Coronary artery (tissue), 2 donors: ENCODE measurements at regions not wholly inside any gene's neighbourhood (a gene's known extent, or its start where the extent isn't known, plus 50 kb on each side); places are given as distances from the start of the nearest gene placed in this dataset.

Source experiments
- DNase-seq: peaks from one replicate; pipeline ENCODE4 v3.0.0-alpha.2; 2017; ENCODE audit warnings: low spot score
- H3K27ac ChIP-seq, 2 donors: fragments of 200-600 bp; sonication (generic); one replicate each; pipeline ENCODE4 v1.5.1; 2016 to 2019
- H3K4me3 ChIP-seq: fragments of 200-600 bp; sonication (generic); 2 replicates; pipeline ENCODE4 v1.5.1; 2016; ENCODE audit warnings: mild to moderate bottlenecking, moderate library complexity
- CTCF ChIP-seq: fragments of 200-600 bp; sonication (generic); IDR thresholded peaks from one replicate; pipeline ENCODE4 v1.5.1; 2019; ENCODE audit warnings: antibody characterized with exemption

- no peak for TF ChIP-seq CTCF
- Histone ChIP-seq H3K27ac (no peak overlapping the region), H3K4me3 (no peak overlapping the region)
- no peak for DNase-seq
These were observed 497.6 kb downstream of the RASEF start for GRCh38 chr9:82565188-82565969.

- no peak for DNase-seq
- Histone ChIP-seq H3K27ac (no peak overlapping the region), H3K4me3 (no peak overlapping the region)
- TF ChIP-seq CTCF = no peak
These were observed 495.0 kb downstream of the RASEF start for GRCh38 chr9:82567953-82568352.

- DNase-seq = no peak
- no peak overlapping the region for H3K27ac ChIP-seq
- TF ChIP-seq CTCF = no peak
- H3K4me3 ChIP-seq = no peak overlapping the region
These were observed 492.7 kb downstream of the RASEF start for GRCh38 chr9:82570226-82570625.

GRCh38 chr9:82571540-82571939 lies 491.4 kb downstream of the RASEF start:
- Histone ChIP-seq H3K27ac (no peak overlapping the region), H3K4me3 (no peak overlapping the region)
- TF ChIP-seq CTCF = no peak
- DNase-seq = no peak

- no peak for DNase-seq
- Histone ChIP-seq H3K4me3 (no peak overlapping the region), H3K27ac (no peak overlapping the region)
- TF ChIP-seq CTCF = no peak
These were observed 490.8 kb downstream of the RASEF start for GRCh38 chr9:82572146-82572545.

GRCh38 chr9:82574911-82575310 lies 488.0 kb downstream of the RASEF start:
- no peak for DNase-seq
- TF ChIP-seq CTCF = no peak
- no peak overlapping the region for H3K4me3 ChIP-seq
- H3K27ac ChIP-seq = no peak overlapping the region

- TF ChIP-seq CTCF = no peak
- DNase-seq = no peak
- no peak overlapping the region for H3K27ac ChIP-seq
- no peak overlapping the region for H3K4me3 ChIP-seq
These were observed 482.0 kb downstream of the RASEF start for GRCh38 chr9:82580921-82581320.
